HG03520 (cell line): ENCODE measurements at regions not wholly inside any gene's neighbourhood (a gene's known extent, or its start where the extent isn't known, plus 50 kb on each side); places are given as distances from the start of the nearest gene placed in this dataset.

ENCODE experiments used
- ATAC-seq: cut with Tn5 transposase; IDR thresholded peaks from one replicate; pipeline ENCODE4 v1.9.1; 2021; ENCODE audit warnings: mild to moderate bottlenecking, moderate library complexity; ENCODE audit not compliant: unreplicated experiment

- ATAC-seq = no peak
Measured at GRCh38 chr14:44720707-44721106, 213.6 kb upstream of the FSCB start.

- ATAC-seq = no peak
Measured at GRCh38 chr14:44712024-44712815, 205.1 kb upstream of the FSCB start.

- ATAC-seq = no peak
Measured at GRCh38 chr14:44701563-44702263, 194.6 kb upstream of the FSCB start.

- ATAC-seq = no peak
Measured at GRCh38 chr14:44700694-44701093, 193.6 kb upstream of the FSCB start.

GRCh38 chr14:44700184-44700583, 193.1 kb upstream of the FSCB start:
- no peak for ATAC-seq

GRCh38 chr14:44699391-44699790, 192.3 kb upstream of the FSCB start:
- ATAC-seq = no peak

- no peak for ATAC-seq
Measured at GRCh38 chr14:44669496-44669895, 162.4 kb upstream of the FSCB start.

GRCh38 chr14:44663136-44663535, 156.1 kb upstream of the FSCB start:
- ATAC-seq = no peak

GRCh38 chr14:44662250-44662891, 155.3 kb upstream of the FSCB start:
- ATAC-seq = no peak

GRCh38 chr14:44658389-44658696, 151.3 kb upstream of the FSCB start:
- ATAC-seq = no peak

- ATAC-seq = no peak
Measured at GRCh38 chr14:44657696-44658388, 150.8 kb upstream of the FSCB start.

GRCh38 chr14:44657203-44657602, 150.1 kb upstream of the FSCB start:
- no peak for ATAC-seq

- ATAC-seq = no peak
Measured at GRCh38 chr14:44654591-44654990, 147.5 kb upstream of the FSCB start.

- ATAC-seq = no peak
Measured at GRCh38 chr14:44653641-44654040, 146.6 kb upstream of the FSCB start.

- no peak for ATAC-seq
Measured at GRCh38 chr14:44652640-44653039, 145.6 kb upstream of the FSCB start.

- no peak for ATAC-seq
Measured at GRCh38 chr14:44649061-44649460, 142.0 kb upstream of the FSCB start.

- ATAC-seq = no peak
Measured at GRCh38 chr14:44640416-44640815, 133.3 kb upstream of the FSCB start.

- no peak for ATAC-seq
Measured at GRCh38 chr14:44639781-44640385, 132.8 kb upstream of the FSCB start.

- no peak for ATAC-seq
Measured at GRCh38 chr14:44634692-44635091, 127.6 kb upstream of the FSCB start.

- ATAC-seq = no peak
Measured at GRCh38 chr14:44626423-44626822, 119.3 kb upstream of the FSCB start.

GRCh38 chr14:44625098-44625497, 118.0 kb upstream of the FSCB start:
- ATAC-seq = no peak
